Sigmoid colon (tissue), 4 donors: ENCODE measurements at regions not wholly inside any gene's neighbourhood (a gene's known extent, or its start where the extent isn't known, plus 50 kb on each side); places are given as distances from the start of the nearest gene placed in this dataset.

Experiments used
- CTCF ChIP-seq, 4 experiments: fragments of 450-650 bp in 3 of 4; fragments of 200-600 bp in 1 of 4; IDR thresholded peaks; one replicate each; pipeline ENCODE4 v1.5.1; 2016 to 2019; ENCODE audit warnings: antibody characterized with exemption in 4 of 4, mild to moderate bottlenecking in 3 of 4, moderate library complexity in 2 of 4
- POLR2A ChIP-seq, 2 donors: fragments of 450-650 bp; IDR thresholded peaks; one replicate each; pipeline ENCODE4 v1.6.1; 2016; ENCODE audit warnings: antibody characterized with exemption in 2 of 2, mild to moderate bottlenecking in 2 of 2, moderate library complexity in 2 of 2
- POLR2AphosphoS5 ChIP-seq, 4 donors: sonication (generic); formaldehyde crosslinking; IDR thresholded peaks; one replicate each; pipeline ENCODE4 v1.6.1; 2017; ENCODE audit warnings: antibody characterized with exemption in 4 of 4

GRCh38 chr17:70251706-70252105 lies 82.4 kb downstream of the KCNJ2 start:
- TF ChIP-seq CTCF (IDR thresholded peaks at IDR 0.05) (no peak), POLR2A (IDR thresholded peaks at IDR 0.05) (no peak), POLR2AphosphoS5 (IDR thresholded peaks at IDR 0.05) (no peak)
